Pancreas (tissue), 10 donors: ENCODE measurements at regions not wholly inside any gene's neighbourhood (a gene's known extent, or its start where the extent isn't known, plus 50 kb on each side); places are given as distances from the start of the nearest gene placed in this dataset.

Source experiments
- ATAC-seq, 4 donors: fragments of 200-7000 bp; cut with Tn5 transposase; one replicate each; pipeline versions ENCODE4 v1.8.0 to v1.9.1; 2020; ENCODE audit warnings: mild to moderate bottlenecking in 4 of 4, moderate library complexity in 4 of 4
- DNase-seq, 6 donors: peaks; one replicate each; pipeline ENCODE4 v3.0.0-alpha.2; 2020
- FAIRE-seq: peaks from 2 replicates; lab custom pipeline; 2012; peaks lifted over from hg19 to GRCh38; lab: Jason Lieb, UNC
- H3K27ac ChIP-seq, 4 donors: fragments of 200-600 bp; sonication (generic); 1 replicate in 3 of 4; 2 replicates in 1 of 4; pipeline versions ENCODE4 v1.5.0 to v1.8.0; 2020
- H3K27me3 ChIP-seq, 4 donors: fragments of 200-600 bp; one replicate each; pipeline ENCODE4 v1.8.0; 2021
- H3K36me3 ChIP-seq, 3 donors: fragments of 200-600 bp; sonication (generic) in 1 of 3; one replicate each; pipeline versions ENCODE4 v1.5.0 to v1.8.0; 2020 to 2021
- H3K4me1 ChIP-seq, 3 donors: fragments of 200-600 bp; one replicate each; pipeline ENCODE4 v1.8.0; 2021
- H3K4me3 ChIP-seq, 4 donors: fragments of 200-600 bp; sonication (generic) in 2 of 4; one replicate each; pipeline versions ENCODE4 v1.5.0 to v1.8.0; 2020 to 2021
- H3K9me3 ChIP-seq, 4 donors: fragments of 200-600 bp; one replicate each; pipeline ENCODE4 v1.8.0; 2021
- WGBS, 2 donors: extraction: QIAGEN DNeasy Blood & Tissue Kit; methylation state at CpG; one replicate each; pipeline ENCODE4 v1.1.7; 2013; 5-methylcytosine and 5-hydroxymethylcytosine counted together
- intact Hi-C, 3 donors: fragments of 100-400 bp; cut with DNase I; formaldehyde crosslinking; loops; one replicate each; pipeline versions ENCODE4 v1.11.1 to v1.14.2; 2022
- TF ChIP-seq, protein P1 (sequence below), 4 donors: fragments of 200-600 bp; sonication (generic) in 3 of 4; IDR thresholded peaks; one replicate each; pipeline versions ENCODE4 v1.5.0 to v1.8.0; 2021; ENCODE audit warnings: antibody characterized with exemption in 4 of 4
- donor health status: healthy with polysubstance abuse.
- donor health status: DM: no; HTN: no; CAD: no; lungs with moderate emphysema.
- donor health status: DM: no; HTN: no; CAD: no.
- donor health status: control.
- donor health status: control.
- donor health status: Bipolar disorder and iron deficiency.
- donor health status: DM: yes; HTN: yes; CAD: no.
- donor health status: DM: no; HTN: no; CAD: no.
- donor health status: DM: no; HTN: no; CAD: no.
- donor health status: DM: yes; HTN: yes; CAD: no.

DNA sequence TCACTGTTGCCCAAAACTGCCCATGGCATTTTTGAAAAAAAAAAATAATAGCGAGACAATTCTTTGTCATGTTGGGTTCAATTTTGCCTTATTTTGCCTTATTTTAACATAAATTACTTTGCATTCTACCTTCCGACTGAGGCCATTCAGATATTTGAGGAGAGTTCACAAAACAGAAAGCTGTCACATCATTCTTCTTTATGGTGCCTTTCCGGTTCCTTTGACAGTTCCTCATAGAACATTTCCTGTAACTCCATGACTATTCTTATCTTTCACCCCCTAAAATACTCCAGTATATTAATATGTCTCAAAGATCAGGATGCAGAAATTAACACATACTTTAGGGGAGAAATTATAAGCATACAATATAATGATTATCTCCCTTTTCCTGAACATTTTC lies 476.7 kb downstream of the NOVA1 start:
- intact Hi-C loops = no loop called here
- Histone ChIP-seq H3K9me3 (no peaks in the 10 kb centered on the region), H3K4me1 (no peaks in the 10 kb centered on the region), H3K4me3 (no peak overlapping the region), H3K27me3 (no peaks in the 10 kb centered on the region), H3K36me3 (no peaks in the 10 kb centered on the region), H3K27ac (no peak overlapping the region)
- TF ChIP-seq, protein P1, sequence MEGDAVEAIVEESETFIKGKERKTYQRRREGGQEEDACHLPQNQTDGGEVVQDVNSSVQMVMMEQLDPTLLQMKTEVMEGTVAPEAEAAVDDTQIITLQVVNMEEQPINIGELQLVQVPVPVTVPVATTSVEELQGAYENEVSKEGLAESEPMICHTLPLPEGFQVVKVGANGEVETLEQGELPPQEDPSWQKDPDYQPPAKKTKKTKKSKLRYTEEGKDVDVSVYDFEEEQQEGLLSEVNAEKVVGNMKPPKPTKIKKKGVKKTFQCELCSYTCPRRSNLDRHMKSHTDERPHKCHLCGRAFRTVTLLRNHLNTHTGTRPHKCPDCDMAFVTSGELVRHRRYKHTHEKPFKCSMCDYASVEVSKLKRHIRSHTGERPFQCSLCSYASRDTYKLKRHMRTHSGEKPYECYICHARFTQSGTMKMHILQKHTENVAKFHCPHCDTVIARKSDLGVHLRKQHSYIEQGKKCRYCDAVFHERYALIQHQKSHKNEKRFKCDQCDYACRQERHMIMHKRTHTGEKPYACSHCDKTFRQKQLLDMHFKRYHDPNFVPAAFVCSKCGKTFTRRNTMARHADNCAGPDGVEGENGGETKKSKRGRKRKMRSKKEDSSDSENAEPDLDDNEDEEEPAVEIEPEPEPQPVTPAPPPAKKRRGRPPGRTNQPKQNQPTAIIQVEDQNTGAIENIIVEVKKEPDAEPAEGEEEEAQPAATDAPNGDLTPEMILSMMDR (IDR thresholded peaks at IDR 0.05) = no peak
- no peak for FAIRE-seq
- ATAC-seq = no peak
- no peak for DNase-seq
- WGBS, 2 donors = 75 to 78% methylated on average over 3 of the region's 3 CpGs

DNA sequence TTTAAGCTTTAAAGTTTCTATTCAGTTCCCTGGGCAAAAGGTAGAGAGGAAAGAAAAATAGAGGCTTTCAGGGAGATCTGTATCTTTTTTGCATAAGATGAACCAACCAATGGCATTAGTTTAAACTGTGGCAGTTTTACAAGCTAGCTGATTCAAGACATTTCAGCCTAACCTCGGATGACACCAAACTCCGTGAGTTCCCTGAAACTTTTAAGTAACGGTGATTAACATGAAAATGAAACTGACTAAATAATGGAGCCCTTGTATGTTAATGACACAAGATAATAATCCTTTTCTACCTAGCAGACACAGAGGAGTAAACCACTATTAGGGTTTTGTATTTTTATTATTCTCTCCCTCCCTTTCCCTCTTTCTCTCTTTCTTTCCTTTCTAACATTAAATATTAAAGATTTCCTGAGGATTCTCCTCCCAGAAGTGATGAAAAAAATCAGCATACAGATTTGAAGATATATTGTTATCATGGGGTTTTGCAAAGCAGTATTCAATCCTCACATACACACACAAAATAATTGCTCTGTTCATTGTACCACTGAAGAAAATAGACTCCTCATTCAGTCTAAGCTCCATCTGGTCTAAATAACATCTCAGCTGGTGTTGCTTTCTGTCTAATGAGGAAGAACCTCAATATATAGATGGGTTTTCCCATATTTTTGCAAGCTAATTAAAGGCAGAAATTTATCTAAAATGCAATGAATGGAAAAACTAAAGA lies 483.8 kb downstream of the NOVA1 start:
- TF ChIP-seq, protein P1 (IDR thresholded peaks at IDR 0.05) = no peak
- no peaks in the 10 kb centered on the region for H3K36me3 ChIP-seq
- ATAC-seq = no peak
- no peak overlapping the region for H3K27ac ChIP-seq
- FAIRE-seq = no peak
- WGBS, 2 donors = 37 to 39% methylated on average over 3 of the region's 3 CpGs
- no peaks in the 10 kb centered on the region for H3K4me1 ChIP-seq
- intact Hi-C loops = no loop called here
- no peaks in the 10 kb centered on the region for H3K27me3 ChIP-seq
- H3K9me3 ChIP-seq = no peaks in the 10 kb centered on the region
- DNase-seq = no peak
- H3K4me3 ChIP-seq = no peak overlapping the region

DNA sequence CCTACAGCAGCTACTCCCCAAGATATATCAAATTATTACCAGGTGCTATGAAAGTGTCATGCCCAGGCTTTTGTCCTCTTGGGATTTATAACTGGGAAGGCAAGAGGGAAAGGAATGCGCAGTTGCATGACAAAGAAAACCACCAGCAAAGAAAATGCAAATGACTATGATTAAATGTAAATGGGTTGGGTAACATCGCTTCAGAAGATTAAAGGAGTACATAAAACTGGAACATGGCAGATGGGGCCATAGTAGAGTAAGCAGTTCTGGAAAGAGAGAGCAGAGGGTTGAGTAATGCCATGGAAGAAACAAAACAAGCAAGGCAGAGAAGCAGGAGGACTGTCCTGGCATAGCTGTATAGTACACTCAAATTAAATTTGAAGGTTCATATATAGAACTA lies 493.1 kb downstream of the NOVA1 start:
- TF ChIP-seq, protein P1 (IDR thresholded peaks at IDR 0.05) = no peak
- H3K9me3 ChIP-seq = no peaks in the 10 kb centered on the region
- ATAC-seq (no peak), FAIRE-seq (no peak), DNase-seq (no peak)
- intact Hi-C loops = no loop called here
- H3K4me3 ChIP-seq = no peak overlapping the region
- H3K36me3 ChIP-seq = no peaks in the 10 kb centered on the region
- H3K4me1 ChIP-seq = no peaks in the 10 kb centered on the region
- no peaks in the 10 kb centered on the region for H3K27me3 ChIP-seq
- no peak overlapping the region for H3K27ac ChIP-seq
- WGBS, 2 donors = 83 to 90% methylated on average over 2 of the region's 2 CpGs

DNA sequence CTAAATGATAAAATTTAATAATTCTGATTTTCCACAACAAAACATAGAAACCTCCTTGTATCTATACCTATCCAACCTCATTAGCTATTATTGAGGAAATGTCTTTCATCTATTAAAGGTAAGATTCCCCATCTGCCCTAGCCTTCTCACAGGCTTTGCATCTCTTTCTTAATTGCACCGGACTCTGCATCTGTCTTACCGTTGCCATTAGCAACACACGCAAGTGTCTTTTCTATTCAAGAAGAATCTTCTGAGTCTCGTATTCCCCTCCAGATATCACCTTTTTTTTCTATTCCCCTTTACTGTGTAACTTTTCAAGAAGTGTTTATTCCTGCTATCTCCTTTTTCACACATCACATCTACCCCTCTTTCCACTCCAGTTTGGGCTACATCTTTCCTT lies 500.0 kb downstream of the NOVA1 start:
- intact Hi-C loops = no loop called here
- ATAC-seq = no peak

DNA sequence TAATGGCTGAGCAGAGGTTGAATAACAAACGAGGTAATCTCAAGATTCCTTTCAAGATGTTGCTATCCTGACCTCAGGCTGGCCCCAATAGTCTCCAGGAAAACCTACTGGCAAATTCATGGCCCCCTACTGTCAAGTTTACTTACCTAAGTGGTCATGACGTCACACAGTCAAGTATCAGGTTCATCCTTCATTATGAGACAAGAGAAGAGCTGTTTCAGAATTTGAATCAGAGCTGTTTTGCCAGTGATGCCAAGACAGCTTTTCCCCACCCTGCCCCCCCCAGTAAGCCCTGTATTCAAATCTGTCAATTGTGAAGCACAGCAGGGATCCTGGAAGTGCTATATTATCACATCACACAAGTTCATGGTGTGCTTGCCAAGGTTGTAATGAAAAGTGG lies 509.6 kb downstream of the NOVA1 start:
- FAIRE-seq (no peak), DNase-seq (no peak), ATAC-seq (no peak)
- H3K4me1 ChIP-seq = no peaks in the 10 kb centered on the region
- intact Hi-C loops = no loop called here
- no peaks in the 10 kb centered on the region for H3K9me3 ChIP-seq
- no peaks in the 10 kb centered on the region for H3K27me3 ChIP-seq
- TF ChIP-seq, protein P1 (IDR thresholded peaks at IDR 0.05) = no peak
- no peak overlapping the region for H3K27ac ChIP-seq
- 6% methylated on average over 2 of the region's 2 CpGs for WGBS, 2 donors
- H3K4me3 ChIP-seq = no peak overlapping the region
- H3K36me3 ChIP-seq = no peaks in the 10 kb centered on the region

More for the DNA sequence above, 500.0 kb downstream of the NOVA1 start:
- TF ChIP-seq, protein P1 (IDR thresholded peaks at IDR 0.05) = no peak
- H3K4me1 ChIP-seq = no peaks in the 10 kb centered on the region
- no peaks in the 10 kb centered on the region for H3K36me3 ChIP-seq
- FAIRE-seq = no peak
- DNase-seq = no peak
- no peaks in the 10 kb centered on the region for H3K9me3 ChIP-seq
- WGBS, 2 donors = 54% methylated on average over 4 of the region's 4 CpGs
- H3K4me3 ChIP-seq = no peak overlapping the region
- no peaks in the 10 kb centered on the region for H3K27me3 ChIP-seq
- no peak overlapping the region for H3K27ac ChIP-seq
